HT-29 (cell line): ENCODE measurements at regions not wholly inside any gene's neighbourhood (a gene's known extent, or its start where the extent isn't known, plus 50 kb on each side); places are given as distances from the start of the nearest gene placed in this dataset.
"Not testable (repeated sequence)": the region's sequence is repeated elsewhere in the genome, so short reads cannot be mapped to it uniquely, and the experiment has no call there.

ENCODE experiments used
- DNase-seq: peaks from one replicate; pipeline ENCODE4 v3.0.0-alpha.2; 2015; ENCODE audit warnings: low spot score

DNA sequence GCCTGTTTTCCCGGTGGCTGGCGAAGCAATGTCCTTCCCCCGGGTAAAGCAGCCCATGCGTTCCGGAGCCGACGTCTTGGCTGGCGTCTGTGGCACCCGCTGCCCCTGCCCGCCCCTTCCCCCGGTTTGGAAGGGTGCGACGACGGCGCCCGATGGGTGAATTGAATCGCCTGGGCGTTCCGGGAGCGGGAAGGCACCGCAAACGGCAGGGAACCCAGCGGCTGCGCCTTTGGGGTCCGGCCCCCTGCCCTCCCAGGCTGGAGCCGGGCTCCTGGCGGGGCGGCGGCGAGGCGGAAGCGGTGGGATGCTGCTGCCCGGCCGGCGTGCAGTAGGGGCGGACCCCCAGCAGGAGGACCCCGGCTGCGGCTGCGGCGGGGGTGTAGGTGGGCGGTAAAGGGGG lies 123.6 kb upstream of the RHOU start:
- not testable (repeated sequence) for DNase-seq

DNA sequence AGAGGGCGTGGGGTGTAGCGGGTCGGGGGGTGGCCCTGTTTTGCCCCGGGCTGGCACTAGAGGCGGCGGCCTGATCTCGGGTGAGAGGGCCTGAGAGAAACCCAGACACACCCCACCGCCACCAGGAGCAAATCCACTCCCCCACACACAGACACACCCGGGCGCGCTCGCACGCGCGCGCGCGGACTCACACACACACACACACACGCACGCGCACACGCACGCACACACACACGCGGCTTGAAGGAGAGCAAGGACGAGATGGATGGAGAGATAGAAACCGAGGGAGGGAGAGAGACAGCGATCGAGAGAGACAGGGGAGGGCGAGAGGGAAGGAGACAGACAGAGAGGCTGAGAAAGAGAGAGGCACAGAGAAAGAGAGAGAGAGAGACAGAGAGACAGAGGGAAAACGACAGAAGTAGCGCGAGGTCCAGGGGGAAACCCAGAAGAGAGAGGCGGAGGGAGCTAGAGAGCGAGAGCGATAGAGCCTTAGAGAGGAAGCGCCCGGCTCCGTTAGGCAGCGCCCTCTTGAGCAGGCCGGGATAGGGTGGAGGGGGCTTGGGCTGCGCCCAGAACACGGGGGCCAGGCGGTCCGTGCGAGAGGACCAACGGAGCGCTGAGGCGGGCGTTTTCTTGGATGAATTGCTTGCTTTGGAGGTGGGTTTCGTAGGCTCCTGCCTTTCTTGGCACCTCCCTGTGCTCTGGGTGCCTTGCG lies 113.1 kb upstream of the RHOU start:
- DNase-seq, result not testable (repeated sequence)

DNA sequence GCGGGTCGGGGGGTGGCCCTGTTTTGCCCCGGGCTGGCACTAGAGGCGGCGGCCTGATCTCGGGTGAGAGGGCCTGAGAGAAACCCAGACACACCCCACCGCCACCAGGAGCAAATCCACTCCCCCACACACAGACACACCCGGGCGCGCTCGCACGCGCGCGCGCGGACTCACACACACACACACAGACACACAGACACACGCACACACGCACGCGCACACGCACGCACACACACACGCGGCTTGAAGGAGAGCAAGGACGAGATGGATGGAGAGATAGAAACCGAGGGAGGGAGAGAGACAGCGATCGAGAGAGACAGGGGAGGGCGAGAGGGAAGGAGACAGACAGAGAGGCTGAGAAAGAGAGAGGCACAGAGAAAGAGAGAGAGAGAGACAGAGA lies 108.8 kb upstream of the RHOU start:
- DNase-seq, result not testable (repeated sequence)

DNA sequence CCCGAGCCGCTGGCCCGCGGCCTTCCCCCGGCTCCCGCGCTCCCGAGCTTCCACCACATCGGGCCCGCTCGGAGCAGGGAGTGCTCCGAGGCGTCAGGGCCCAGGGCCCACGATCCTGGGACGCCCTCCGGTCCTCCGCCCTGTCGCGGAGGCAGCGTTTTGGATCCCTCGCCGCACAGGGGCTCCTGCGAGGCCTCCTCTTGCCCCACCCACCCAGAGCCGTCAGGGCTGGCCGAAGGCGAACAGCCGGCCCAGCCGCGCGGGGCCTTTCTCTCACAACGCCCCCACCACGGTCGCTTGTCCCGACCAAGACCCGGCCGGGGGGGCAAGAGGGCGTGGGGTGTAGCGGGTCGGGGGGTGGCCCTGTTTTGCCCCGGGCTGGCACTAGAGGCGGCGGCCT lies 102.4 kb upstream of the RHOU start:
- not testable (repeated sequence) for DNase-seq

GRCh38 chr1:228635304-228635703 lies 100.0 kb upstream of the RHOU start:
- not testable (repeated sequence) for DNase-seq

GRCh38 chr1:228637529-228637928 lies 97.8 kb upstream of the RHOU start:
- not testable (repeated sequence) for DNase-seq

GRCh38 chr1:228646717-228647522 lies 88.4 kb upstream of the RHOU start:
- peak; percentile 73 for DNase-seq

DNA sequence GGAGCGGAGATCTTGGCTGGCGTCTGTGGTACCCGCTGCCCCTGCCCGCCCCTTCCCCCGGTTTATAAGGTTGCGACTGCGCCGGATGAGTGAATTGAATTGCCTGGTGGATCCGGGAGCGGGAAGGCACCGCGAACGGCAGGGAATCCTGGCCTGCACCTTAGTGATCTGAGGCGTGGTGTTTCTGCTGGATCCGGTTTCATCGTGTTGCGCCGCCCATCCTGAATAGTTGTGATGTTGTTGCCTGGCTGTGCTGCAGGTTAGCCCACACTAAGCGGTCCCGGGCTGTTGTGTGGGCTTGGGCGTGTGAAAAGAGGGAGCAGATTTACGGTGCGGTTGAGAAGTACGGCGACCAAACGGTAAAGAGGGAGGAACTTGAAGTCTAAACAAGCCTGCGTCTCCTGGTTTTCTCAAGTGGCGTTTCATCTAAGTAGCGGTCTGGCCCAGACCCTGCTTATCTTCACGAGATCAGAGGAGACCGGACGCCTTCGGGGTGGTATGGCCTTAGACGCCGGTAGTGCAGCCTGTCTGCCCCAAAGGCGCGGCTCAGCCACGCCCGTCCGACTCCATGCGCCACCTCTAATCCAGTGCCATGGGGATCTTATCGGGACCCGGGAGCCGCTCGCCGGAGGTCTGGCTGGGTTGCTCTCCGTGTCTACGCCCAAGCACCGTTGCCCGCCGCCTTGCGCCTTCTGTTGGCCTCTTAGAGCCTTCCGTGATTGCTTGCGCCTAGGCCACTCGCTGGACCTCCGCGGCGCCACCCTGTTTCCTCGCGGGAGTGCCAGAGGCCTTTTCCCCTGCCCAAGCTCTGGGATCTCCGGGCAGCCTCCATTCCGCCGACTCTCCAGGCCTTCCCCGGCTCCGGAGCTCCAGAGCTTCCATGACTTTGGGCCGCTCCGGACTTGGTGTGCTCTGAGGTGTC lies 87.5 kb upstream of the RHOU start:
- DNase-seq, result peak; percentile 79

DNA sequence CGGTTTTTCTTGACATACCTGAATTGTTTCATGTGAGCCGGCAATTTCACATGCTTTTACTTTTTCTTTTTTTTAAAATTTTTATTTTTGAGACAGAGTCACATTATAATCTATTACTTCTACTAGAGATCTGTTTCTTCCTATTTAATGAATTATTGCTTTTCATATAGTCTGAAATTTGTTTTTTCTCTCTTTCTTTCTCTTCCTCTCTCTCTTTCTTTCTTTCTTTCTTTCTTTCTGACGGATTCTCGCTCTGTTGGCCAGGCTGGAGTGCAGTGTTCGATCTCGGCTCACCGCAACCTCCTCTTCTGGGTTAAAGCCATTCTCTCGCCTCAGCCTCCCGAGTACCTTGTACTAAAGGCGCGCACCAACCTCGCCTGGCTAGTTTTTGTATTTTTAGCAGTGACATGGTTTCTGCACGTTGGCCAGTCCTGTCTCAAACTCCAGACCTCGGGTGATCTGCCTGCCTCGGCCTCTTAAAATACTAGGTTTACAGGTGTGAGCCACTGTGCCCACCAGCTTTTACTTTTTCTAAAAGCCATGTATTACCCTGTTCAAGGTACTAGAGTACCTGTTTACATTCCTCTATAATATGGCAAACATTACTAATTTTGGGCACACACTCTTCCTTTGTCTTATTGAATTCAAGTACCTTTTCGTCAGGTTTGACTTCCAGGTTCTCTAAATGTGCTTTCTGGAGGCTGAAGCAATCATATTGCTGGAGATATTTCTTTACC lies 86.5 kb upstream of the RHOU start:
- peak; percentile 3 for DNase-seq

GRCh38 chr1:228650141-228650540 lies 85.1 kb upstream of the RHOU start:
- DNase-seq, result no peak

GRCh38 chr1:228650946-228651345 lies 84.3 kb upstream of the RHOU start:
- DNase-seq, result no peak

DNA sequence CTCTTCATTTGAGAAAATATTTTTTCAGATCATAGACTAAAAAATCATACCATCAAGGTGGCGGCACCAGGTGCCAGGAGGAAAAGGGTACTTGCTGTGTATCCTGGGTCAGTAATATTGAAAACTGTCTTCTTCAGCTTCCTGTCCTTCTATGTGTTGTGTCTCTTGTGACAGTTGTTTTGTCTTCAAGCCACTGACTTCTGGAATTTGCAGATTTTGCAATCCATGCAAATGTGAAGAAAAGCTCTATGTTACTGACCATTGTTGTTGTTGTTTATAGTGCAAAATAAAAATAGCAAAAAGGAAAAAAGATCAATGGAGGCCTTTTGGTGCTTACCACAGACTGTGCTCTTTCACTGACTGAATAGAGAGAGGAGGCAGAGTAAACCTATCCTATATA lies 83.2 kb upstream of the RHOU start:
- no peak for DNase-seq

GRCh38 chr1:228653057-228653456 lies 82.2 kb upstream of the RHOU start:
- DNase-seq, result not testable (repeated sequence)

DNA sequence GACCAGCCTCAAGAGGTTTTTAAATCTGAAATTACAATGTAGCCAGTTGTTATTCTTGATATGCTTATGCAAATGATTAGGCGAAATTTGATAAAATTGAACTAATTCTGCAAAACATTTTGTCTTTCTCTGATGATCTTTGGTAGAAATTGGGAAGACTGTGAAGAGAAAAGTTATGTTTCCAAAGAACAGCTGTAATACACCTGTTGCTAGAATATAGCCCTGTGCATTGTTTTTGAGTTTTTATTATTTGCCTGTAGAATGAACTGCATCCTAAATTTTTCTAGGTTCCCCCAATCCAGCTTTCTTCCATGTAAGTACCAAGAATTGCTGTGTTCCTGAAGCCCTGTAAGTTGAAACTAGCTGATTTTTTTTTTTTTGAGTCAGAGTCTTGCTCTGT lies 81.5 kb upstream of the RHOU start:
- DNase-seq, result no peak

GRCh38 chr1:228655796-228656394 lies 79.4 kb upstream of the RHOU start:
- DNase-seq, result no peak

DNA sequence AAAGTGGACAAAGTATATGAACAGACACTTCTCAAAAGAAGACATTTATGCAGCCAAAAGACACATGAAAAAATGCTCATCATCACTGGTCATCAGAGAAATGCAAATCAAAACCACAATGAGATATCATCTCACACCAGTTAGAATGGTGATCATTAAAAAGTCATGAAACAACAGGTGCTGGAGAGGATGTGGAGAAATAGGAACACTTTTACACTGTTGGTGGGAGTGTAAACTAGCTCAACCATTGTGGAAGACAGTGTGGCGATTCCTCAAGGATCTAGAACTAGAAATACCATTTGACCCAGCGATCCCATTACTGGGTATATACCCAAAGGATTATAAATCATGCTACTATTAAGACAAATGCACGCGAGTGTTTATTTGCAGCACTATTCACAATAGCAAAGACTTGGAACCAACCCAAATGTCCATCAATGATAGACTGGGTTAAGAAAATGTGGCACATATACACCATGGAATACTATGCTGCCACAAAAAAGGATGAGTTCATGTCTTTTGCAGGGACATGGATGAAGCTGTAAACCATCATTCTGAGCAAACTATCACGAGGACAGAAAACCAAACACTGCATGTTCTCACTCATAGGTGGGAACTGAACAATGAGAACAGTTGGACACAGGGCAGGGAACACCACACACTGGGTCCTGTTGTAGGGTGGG lies 73.1 kb upstream of the RHOU start:
- not testable (repeated sequence) for DNase-seq

- peak; percentile 95 for DNase-seq
Observed at GRCh38 chr1:228664399-228664914, 70.8 kb upstream of the RHOU start.

GRCh38 chr1:228666686-228667623 lies 68.3 kb upstream of the RHOU start:
- peak; percentile 58 for DNase-seq
